ENCODE measurements at regions not wholly inside any gene's neighbourhood (a gene's known extent, or its start where the extent isn't known, plus 50 kb on each side); places are given as distances from the start of the nearest gene placed in this dataset.

DNA sequence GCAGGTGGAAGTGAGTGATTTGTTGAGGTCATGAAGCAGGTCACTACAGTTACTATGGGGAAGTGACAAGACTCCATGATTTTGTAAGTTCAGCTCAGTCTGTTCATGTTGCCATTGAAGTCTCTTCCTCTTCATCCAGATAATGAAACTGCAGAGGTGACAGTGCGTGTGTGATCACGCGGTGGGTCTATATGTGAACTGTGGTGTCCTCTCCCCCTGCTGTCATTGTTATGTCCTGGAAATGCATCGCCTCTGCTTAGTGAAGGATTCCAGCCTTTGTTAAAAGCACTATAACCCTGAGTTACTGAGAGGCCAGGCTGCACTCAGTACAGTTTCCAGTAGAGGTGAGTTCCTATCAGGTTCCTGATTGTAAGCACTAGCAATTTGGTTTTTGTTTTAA lies 216.2 kb upstream of the RMST start:
- Mint-ChIP-seq H3K9me3 (ENCODE audit: insufficient read depth) (no peaks in the 10 kb centered on the region), H3K4me3 (no peak overlapping the region), H3K4me1 (no peaks in the 10 kb centered on the region), H3K27ac (no peak overlapping the region), H3K27me3 (peaks cover 15% of the 10 kb centered on the region)
- Histone ChIP-seq H3K4me1 (ENCODE audit: control insufficient read depth in 2 of 2, insufficient read depth in 2 of 2, low read length in 2 of 2) (no peaks in the 10 kb centered on the region), H3K4me3 (ENCODE audit: control extremely low read depth in 1 of 5, extremely low read depth in 1 of 5, insufficient read depth in 1 of 5, low read depth in 2 of 5, low read length in 4 of 5) (no peak overlapping the region), H4K20me1 (ENCODE audit: control insufficient read depth, insufficient read depth, low read length, poor library complexity, severe bottlenecking) (no peaks in the 10 kb centered on the region), H3K4me2 (replicated peaks; ENCODE audit: low read depth, low read length, poor library complexity, severe bottlenecking) (no peak overlapping the region), H2AFZ (ENCODE audit: insufficient read depth, low read depth, low read length, poor library complexity, severe bottlenecking) (no peak overlapping the region), H3K36me3 (replicated peaks in 1 of 2; ENCODE audit: control extremely low read depth in 1 of 2, control insufficient read depth in 1 of 2, extremely low read depth in 1 of 2, insufficient read depth in 2 of 2, low read length in 1 of 2) (no peaks in the 10 kb centered on the region), H3K27ac (ENCODE audit: low read length in 2 of 2) (no peak overlapping the region), H3K79me2 (ENCODE audit: control insufficient read depth, insufficient read depth, low read length) (no peaks in the 10 kb centered on the region), H3K27me3 (replicated peaks in 1 of 4; ENCODE audit: control extremely low read depth in 1 of 4, control insufficient read depth in 3 of 4, insufficient read depth in 4 of 4, low read length in 3 of 4) (no peaks in the 10 kb centered on the region), H3K9ac (ENCODE audit: low read length) (no peak overlapping the region), H3K9me3 (ENCODE audit: control extremely low read depth in 1 of 3, control insufficient read depth in 2 of 3, insufficient read depth in 1 of 3, low read length in 2 of 3) (no peaks in the 10 kb centered on the region)
- no peak for ATAC-seq (ENCODE audit: low read depth)
- POLR2A ChIA-PET: no interaction called here
- intact Hi-C loops (cut with micrococcal nuclease): no loop called here
- DNase-seq: no peak
- CTCF ChIA-PET: no interaction called here
- TF ChIP-seq, protein P1, sequence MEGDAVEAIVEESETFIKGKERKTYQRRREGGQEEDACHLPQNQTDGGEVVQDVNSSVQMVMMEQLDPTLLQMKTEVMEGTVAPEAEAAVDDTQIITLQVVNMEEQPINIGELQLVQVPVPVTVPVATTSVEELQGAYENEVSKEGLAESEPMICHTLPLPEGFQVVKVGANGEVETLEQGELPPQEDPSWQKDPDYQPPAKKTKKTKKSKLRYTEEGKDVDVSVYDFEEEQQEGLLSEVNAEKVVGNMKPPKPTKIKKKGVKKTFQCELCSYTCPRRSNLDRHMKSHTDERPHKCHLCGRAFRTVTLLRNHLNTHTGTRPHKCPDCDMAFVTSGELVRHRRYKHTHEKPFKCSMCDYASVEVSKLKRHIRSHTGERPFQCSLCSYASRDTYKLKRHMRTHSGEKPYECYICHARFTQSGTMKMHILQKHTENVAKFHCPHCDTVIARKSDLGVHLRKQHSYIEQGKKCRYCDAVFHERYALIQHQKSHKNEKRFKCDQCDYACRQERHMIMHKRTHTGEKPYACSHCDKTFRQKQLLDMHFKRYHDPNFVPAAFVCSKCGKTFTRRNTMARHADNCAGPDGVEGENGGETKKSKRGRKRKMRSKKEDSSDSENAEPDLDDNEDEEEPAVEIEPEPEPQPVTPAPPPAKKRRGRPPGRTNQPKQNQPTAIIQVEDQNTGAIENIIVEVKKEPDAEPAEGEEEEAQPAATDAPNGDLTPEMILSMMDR (IDR thresholded peaks at IDR 0.05): no peak
- no peak for TF ChIP-seq EZH2 (IDR thresholded peaks at IDR 0.05; ENCODE audit: borderline replicate concordance, insufficient read depth, low read depth, low read length, poor library complexity, severe bottlenecking)
- WGBS (ENCODE audit: insufficient coverage): 94% methylated on average over 3 of the region's 4 CpGs

DNA sequence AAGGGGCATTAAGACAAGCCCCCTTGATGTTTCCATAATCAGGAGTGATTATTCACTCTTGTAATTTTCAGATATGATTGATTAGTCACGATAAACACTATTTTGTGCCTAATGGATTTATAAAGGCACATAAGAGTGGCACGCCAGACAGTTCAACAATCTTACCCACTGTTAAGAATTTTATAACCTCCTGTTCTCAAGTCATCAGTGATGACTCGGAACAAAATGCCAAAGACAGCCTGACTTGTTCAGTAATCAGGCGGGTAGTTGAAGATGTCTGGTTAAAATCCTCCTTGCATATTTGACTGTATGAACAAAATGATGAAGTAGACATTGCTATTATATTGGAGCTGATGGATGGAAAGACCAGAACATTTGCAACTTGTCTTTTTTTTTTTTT lies 212.1 kb upstream of the RMST start:
- Histone ChIP-seq H3K4me1 (ENCODE audit: control insufficient read depth in 2 of 2, insufficient read depth in 2 of 2, low read length in 2 of 2) (no peaks in the 10 kb centered on the region), H2AFZ (ENCODE audit: insufficient read depth, low read depth, low read length, poor library complexity, severe bottlenecking) (no peak overlapping the region), H3K27me3 (replicated peaks in 1 of 4; ENCODE audit: control extremely low read depth in 1 of 4, control insufficient read depth in 3 of 4, insufficient read depth in 4 of 4, low read length in 3 of 4) (no peaks in the 10 kb centered on the region), H3K4me2 (replicated peaks; ENCODE audit: low read depth, low read length, poor library complexity, severe bottlenecking) (no peak overlapping the region), H3K79me2 (ENCODE audit: control insufficient read depth, insufficient read depth, low read length) (no peaks in the 10 kb centered on the region), H3K9ac (ENCODE audit: low read length) (no peak overlapping the region), H3K36me3 (replicated peaks in 1 of 2; ENCODE audit: control extremely low read depth in 1 of 2, control insufficient read depth in 1 of 2, extremely low read depth in 1 of 2, insufficient read depth in 2 of 2, low read length in 1 of 2) (no peaks in the 10 kb centered on the region), H3K27ac (ENCODE audit: low read length in 2 of 2) (no peak overlapping the region), H3K9me3 (ENCODE audit: control extremely low read depth in 1 of 3, control insufficient read depth in 2 of 3, insufficient read depth in 1 of 3, low read length in 2 of 3) (no peaks in the 10 kb centered on the region), H3K4me3 (ENCODE audit: control extremely low read depth in 1 of 5, extremely low read depth in 1 of 5, insufficient read depth in 1 of 5, low read depth in 2 of 5, low read length in 4 of 5) (no peak overlapping the region), H4K20me1 (ENCODE audit: control insufficient read depth, insufficient read depth, low read length, poor library complexity, severe bottlenecking) (no peaks in the 10 kb centered on the region)
- 100% methylated on average over 1 of the region's 4 CpGs for WGBS (ENCODE audit: insufficient coverage)
- ATAC-seq (ENCODE audit: low read depth): no peak
- intact Hi-C loops (cut with micrococcal nuclease): no loop called here
- no peak for DNase-seq
- POLR2A ChIA-PET: no interaction called here
- CTCF ChIA-PET: no interaction called here
- Mint-ChIP-seq H3K9me3 (ENCODE audit: insufficient read depth) (no peaks in the 10 kb centered on the region), H3K27me3 (peaks cover 5% of the 10 kb centered on the region), H3K27ac (no peak overlapping the region), H3K4me1 (no peaks in the 10 kb centered on the region), H3K4me3 (no peak overlapping the region)
- no peak for TF ChIP-seq EZH2 (IDR thresholded peaks at IDR 0.05; ENCODE audit: borderline replicate concordance, insufficient read depth, low read depth, low read length, poor library complexity, severe bottlenecking)
- TF ChIP-seq, protein P1 (IDR thresholded peaks at IDR 0.05): no peak

Data from B cell (primary cell).